HG03108 (cell line): ENCODE measurements at regions not wholly inside any gene's neighbourhood (a gene's known extent, or its start where the extent isn't known, plus 50 kb on each side); places are given as distances from the start of the nearest gene placed in this dataset.
"Not testable (repeated sequence)": the region's sequence is repeated elsewhere in the genome, so short reads cannot be mapped to it uniquely, and the experiment has no call there.

ENCODE experiments used
- ATAC-seq: cut with Tn5 transposase; IDR thresholded peaks from one replicate; pipeline ENCODE4 v1.9.1; 2021; ENCODE audit warnings: moderate library complexity; ENCODE audit not compliant: unreplicated experiment

DNA sequence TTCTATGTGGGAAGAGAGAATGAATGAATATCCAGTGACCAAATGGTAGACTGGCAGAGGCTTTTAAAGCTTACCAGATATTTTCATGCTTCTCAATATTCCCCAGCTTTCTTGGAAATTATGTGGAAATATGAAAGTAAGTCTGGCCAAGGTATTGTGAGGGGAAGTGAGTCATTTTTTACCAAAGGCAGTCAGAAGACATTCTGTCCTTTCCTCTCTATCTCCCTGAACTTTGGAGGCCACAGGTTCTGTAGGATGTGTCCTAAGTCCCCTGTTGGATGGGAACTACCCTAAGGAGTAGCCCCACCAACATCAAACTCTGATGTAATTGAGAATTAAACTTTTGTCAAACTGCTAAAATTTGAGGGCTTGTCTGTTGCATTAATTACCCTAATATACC, 593.8 kb upstream of the NRSN1 start:
- no peak for ATAC-seq

DNA sequence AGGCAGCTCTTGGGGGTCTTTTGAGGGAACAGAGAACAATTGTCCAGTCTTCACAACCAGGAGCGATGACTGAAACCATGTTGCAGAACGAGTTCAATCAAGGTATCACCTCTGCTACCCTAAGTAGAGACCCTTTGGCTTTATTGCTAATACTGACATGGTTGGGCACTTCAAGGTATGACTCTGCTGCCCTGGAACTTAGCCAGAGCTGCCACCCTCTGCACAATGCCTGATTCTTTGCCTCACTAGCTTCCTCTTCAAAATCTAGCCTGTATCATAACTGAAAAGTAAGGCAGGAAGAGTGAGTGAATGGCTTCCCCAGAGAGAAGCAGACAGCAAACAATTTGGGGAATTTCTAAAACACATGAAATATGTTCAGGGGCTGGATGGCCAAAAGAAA, 592.7 kb upstream of the NRSN1 start:
- no peak for ATAC-seq

DNA sequence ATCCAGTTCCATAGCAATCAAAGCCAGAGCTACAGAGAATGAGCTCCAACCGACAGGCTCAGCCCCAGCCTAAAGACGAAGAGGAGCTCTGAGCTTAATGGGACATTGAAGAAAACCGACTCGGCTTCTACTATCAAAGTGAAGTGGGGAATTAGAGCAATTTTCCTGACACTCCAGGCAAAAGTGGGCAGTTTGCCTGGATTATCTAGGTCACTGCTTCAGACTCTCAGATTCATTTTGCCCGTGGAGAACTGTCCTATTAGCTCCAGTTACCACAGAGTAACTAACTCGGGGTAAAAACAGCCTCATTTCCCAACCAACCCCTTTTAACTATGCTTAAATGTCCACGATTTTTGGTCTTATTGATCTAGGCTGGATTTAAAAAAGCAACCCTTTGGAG, 592.1 kb upstream of the NRSN1 start:
- no peak for ATAC-seq

DNA sequence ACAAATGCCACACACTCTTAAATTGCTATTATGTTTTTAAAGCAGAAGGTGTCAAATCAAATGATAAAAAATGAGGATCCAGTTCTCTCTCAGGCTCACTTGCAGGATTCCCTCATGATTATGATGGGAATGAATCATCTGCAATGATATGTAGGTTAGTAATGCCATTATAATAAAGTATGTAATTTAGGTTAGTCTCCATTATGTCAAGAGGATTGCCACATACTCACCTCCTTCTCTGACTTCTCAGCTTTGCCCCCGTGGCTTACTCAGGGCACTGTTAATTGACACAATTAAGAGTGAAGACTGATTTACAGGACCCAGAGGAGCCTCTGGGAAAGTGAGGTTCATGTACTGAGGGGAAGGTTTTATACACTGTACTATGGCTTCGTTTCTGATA, 591.7 kb upstream of the NRSN1 start:
- no peak for ATAC-seq

DNA sequence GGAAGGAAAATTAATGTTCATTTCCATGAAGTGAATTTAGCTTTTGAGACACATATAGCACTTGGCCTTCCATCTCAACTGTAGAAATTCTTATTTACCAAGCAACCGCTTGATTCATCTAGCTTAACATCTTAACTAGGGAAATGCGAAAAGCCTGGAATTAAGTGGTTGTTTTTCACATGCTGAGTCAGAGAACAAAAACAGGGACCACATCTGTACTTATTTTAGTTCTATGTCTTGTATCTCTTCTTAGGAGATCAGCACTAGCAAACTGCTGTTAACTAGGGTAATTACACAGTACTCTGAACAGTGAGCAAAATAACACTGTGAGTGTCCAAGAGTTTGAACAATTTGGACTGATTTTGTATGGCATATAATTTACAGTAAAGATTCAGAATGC, 590.9 kb upstream of the NRSN1 start:
- ATAC-seq, result no peak

DNA sequence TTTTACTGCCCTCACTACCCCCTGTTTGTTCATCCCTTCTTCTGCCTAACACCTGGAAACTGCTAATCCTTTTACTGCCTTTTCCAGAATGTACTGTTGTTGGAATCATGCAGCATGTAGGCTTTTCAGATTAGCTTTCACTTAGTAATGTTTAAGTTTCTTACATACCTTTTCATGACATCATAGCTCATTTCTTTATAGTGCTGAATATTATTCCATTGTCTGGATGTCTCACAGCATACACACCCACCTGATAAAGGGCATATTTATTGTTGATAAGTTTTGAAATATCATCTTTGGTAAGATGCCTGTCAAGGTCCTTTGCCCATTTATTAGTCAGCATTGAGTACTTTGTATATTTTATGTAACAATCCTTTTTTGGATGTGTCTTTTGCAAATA, 588.2 kb upstream of the NRSN1 start:
- ATAC-seq, result no peak

DNA sequence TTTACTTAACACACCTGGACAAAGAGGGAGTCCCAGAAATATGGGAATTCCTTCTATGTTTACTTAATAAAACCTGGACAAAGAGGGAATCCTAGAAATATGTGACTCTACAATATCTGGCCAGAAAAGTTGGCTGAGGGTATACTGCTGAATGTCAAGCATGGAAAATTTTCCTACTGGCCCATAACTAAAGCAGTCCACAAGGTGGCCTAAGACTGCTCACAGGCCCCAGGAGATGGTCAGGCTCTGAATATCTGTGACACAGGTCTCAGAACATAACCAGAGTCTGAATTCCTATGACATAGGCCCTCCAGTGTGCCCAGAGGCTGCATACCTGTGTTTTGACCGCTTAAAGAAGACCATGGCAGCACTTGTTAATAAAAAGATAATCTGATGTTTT, 578.2 kb upstream of the NRSN1 start:
- no peak for ATAC-seq

DNA sequence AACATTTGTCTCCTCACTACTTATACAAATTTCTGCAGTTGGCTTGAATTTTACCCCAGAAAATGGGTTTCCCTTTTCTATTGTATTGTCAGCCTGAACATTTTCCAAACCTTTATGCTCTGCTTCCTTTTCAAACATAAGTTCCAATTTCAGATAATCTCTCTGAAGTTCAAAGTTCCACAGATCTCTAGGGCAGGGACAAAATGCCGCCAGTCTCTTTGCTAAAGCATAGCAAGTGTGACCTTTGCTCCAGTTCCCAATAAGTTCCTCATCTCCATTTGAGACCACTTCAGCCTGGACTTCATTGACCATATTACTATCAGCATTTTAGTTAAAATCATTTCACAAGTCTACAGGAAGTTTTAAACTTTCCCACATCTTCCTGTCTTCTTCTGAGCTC, 571.1 kb upstream of the NRSN1 start:
- not testable (repeated sequence) for ATAC-seq

DNA sequence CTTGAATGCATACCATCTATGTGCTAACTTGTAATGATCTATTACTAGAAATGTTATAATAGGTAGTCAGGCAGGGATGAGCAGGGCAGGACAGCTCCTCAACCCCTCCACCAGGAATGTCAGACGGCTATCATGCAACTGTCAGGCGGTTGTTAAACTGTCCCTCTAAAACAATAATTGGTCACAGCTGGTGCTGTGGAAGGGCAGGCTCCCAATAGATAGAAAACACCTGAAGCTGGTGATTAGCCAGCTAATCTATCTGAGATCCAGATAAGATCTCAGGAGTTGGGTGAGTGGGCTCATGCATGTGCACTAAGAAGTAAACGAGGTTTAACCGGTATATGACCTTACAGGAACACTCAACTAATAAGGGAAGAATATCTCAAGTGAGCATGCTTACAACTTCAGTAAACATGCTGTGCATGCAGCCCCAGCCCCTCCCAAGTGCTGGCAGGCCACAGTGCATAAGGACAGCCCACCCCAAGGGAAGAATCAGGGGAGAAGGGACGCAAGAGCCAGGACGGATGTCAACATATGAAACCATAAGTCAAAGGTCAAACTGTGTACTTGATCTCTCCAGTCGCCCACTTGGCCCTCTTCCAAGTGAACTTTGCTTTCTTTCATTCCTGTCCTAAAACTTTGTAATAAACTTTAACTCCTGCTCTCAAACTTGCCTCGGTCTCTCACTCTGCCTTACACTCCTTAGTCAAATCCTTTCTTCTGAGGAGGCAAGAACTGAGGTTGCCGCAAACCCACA, 566.2 kb upstream of the NRSN1 start:
- no peak for ATAC-seq

DNA sequence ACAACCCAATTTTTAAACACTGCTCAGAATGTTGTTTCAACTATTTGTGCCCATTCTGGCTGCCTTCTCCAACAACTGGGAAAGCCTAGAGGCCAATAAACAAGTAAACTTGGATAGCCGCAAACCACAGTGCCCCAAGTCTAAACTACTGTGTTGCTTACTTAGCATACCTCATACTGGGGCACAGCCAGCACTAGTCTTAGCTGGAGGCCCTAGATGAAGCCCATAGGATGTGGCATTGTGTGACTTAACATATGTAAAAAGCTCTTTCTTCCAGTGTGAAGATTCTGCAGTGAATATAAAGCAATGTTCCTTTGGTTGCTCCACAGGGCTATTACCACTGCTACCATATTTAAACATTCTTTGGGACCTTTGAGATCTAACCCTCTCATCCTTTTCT, 564.3 kb upstream of the NRSN1 start:
- ATAC-seq, result no peak

DNA sequence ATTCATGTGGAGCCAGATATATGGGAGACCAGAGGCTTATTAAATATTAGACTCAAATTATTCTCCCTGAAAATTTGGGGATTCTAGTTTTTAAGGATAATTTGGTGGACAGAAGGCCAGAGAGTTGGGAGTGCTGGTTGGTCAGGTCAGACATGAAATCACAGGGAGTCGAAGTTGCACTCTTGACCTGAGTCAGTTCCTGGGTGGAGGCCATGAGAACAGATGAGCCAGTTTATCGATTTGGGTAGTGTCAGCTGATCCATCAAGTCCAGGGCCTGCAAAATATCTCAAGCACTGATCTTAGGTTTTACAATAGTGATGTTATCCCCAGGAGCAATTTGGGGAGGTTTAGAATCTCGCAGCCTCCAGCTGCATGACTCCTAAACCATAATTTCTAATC, 563.5 kb upstream of the NRSN1 start:
- no peak for ATAC-seq

DNA sequence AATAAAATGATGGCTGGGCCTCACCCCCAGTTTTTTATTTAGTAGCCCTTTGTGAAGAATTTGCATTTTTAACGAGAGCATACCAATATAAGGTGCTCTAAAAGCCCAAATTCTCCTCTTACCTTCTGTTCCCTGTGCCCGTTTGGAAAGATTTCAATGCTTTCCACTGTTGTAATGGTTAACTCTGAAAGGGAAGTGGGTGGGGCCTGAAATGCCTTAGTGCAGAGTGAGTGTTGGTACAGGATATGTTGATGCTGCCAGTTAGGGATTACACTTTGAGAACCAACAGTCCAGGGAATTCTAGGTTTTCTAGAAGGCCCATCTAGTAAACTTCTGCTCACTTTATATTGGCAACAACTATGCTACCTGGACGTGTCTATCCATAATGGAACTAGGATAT, 562.7 kb upstream of the NRSN1 start:
- no peak for ATAC-seq

DNA sequence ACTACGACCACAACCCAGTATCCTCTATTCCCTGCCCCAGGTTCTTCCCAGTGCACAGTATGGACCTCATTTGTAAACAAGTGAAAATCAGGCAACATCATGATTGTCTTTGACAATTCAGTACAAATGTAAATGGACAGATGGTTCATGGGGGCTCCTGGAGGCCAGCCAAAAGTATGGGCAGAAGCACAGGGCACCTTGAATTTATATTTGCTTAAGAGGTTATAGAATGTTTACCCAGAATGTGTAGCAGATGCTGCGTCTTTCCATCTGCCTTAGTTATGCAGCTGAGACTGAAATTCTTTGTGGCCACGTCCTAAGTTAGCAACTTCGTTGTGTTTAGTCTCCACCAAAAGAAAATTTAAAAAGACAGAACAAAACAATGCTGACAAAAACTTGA, 559.6 kb upstream of the NRSN1 start:
- no peak for ATAC-seq

DNA sequence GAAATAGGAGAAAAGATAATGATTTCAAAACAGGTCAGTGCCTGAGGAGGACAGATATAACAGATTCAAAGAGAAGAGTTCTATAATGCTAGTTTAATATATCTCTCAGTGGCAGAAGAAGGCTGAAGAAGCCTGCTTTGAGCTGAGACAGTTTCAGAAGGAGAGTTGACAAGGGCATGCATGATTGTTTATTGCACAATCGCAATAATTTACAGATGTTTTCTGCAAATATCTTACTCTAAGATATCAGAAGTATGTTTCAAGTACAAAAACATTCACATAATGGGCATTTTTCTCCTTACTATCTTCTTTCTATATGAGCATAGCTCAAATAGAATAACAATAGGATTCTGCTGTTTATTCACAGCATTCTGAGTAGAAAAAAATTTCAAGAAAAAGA, 557.7 kb upstream of the NRSN1 start:
- no peak for ATAC-seq

DNA sequence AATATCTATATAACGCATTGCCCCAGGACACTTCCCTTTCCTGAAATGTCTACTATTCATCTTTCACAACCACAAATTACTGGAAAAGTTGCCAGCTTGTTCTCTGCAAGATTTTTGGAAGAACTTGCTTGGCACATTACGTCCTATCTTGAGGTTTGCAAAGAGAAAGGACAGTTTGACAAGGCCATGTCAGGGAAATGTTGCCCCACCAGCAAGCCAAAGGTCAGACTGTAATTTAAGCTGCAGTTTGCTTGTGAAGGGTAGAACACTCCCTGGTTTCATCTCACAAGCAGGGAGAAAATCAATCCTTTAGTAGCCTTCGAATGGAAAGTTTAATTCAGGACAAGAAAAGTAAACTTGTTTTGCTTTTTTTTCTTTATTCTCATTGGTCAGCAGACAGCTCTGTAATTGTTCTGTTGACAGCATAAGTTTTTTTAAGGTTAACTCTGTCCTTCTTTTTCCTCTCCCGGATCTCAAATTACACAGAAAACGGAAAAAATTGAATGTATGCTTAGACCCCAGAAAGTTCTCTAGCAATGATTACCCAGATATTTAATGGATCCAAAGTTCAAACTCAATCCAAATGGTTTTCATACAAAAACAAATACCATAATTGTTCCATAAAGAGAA, 541.8 kb upstream of the NRSN1 start:
- no peak for ATAC-seq

DNA sequence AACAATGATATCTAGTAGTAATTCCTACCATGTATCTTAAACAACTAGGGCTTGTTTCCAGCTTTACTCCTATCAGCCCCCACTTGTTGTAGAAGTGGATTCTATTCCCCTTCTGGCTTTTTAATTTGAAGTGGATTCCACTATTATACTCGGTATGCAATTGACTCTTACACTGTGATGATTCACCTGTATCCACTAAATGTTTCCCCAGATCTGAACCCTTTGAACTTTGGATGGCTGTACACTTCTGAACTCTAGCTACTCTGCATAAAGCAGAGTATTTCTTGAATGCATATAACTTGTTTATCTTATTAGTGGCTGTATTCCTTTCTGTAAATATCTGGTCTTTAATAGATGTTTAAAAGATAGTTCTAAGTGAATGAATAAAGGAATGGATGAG, 538.4 kb upstream of the NRSN1 start:
- ATAC-seq, result no peak

DNA sequence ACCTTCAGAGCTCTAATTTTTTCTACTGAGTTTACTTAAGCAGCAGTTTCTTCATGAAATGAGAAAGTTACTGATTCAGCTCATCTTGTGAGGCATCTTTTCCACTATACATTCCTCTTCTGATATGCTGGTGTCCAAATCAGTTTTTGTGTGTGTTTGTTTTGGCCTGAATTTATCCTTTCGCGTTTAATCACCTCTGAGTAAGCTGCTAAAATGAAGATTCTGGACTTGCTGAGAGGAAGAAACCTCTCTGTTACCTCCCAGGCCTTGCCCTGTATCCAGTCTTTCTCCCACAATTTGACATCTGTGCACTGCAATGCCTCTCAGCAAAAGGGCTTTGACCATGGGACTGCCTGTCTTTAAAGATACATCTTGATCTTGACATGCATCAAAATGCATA, 536.2 kb upstream of the NRSN1 start:
- ATAC-seq, result no peak

DNA sequence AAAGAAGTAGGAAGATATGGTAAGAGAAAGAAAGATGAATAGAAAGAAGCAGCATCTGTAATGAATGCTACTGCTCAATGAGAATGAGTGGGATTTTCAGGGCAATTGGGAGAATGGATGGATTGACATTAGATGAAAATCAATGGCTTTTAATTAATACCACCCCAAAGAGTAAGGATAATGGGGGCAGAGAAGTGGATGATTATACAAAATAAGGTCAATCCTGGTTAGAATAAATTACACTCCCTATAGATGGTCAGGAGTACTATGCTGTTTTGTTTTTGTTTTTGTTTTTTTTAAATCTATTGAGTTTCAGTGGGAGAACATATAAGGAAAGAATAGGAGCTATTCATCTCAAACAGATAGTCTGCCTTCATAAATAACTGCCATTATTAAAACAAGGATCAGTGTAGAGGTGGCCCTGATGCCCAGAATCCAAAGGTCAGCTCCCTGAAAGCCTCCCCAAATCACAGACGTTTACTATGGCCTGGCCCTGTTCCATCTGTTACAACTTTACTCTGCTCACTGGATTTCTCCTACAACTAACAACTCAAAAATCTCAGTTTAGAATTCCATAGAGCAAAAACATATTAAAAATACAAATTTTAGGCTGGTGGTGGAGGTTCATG, 535.4 kb upstream of the NRSN1 start:
- no peak for ATAC-seq

DNA sequence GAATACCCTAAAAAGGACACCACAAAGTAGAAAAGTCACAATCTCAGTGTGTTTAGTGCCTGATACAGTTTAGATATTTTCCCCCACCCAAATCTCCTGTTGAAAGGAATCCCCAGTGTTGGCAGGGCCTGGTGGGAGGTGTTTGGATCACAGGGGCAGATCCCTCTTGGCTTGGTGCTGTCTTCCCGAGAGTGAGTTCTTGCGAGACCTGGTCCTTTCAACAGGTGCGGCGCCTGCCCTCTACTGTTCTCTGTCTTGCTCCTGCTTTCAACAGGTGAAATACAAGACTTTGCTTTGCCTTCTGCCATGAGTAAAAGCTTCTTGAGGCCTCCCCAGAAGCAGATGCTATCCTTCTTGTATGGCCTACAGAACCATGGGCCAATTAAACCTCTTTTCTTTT, 534.3 kb upstream of the NRSN1 start:
- no peak for ATAC-seq

DNA sequence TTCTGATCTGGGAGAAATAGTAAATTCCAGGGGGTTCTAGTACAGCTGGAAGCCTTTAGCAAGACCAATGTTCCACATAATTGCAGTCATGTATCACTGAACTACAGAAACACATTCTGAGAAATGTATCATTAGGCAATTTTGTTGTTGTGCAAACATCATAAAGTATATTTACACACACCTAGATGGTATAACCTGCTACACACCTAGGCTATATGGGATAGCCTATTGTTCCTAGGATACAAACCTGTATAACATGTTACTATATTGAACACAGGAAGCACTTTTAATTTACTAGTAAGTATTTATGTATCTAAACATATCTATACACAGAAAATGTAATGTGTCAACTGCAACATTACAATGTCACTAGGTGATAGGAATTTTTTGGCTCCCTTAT, 525.9 kb upstream of the NRSN1 start:
- no peak for ATAC-seq

DNA sequence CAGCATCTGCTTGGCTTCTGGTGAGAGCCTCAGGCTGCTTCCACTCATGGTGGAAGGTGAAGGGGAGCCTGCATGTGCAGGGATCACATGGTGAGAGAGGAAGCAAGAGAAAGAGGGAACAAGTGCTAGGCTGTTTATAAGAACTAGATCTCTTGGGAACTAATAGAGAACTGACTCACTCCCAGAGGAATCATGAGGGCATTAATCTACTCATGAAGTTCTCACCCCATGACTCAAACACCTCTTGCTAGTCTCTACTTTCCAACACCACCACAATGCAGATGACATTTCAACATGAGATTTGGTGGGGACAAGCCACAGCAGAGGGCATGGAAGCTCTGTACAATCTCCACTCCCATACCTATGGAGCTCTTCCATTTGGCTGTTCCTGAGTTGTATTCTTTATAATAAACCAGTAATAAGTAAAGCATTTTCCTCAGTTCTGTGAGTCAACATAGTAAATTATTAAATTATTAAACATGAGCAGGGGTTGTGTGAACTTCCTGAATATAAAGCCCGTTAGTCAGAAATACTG, 524.1 kb upstream of the NRSN1 start:
- ATAC-seq, result no peak

DNA sequence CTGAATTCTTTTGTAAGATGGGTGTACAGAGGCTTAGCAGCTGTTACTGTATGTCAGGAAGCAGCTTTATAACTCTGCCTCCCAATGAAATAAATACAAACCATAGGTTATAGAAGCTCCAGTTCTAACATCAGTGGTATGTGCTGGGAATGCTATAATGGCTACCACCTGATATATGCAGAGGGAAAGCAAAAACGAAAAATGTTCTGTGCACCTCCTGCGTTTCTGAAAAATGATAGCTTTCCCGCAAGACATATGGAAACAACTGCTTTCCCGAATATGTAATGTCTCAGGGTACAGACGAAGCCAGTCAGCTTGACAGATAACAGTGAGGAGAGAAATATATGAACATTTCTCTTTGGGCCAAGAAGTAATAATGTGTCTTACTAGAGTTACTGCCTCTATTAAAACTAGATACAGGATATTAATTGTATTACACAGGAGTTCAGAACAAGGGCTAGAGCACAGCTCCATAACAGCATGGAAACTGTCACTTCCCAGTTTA, 517.0 kb upstream of the NRSN1 start:
- no peak for ATAC-seq
